SK-N-SH treated with all-trans-retinoic acid at 6 μM for 48 hours (cell line): ENCODE measurements at regions not wholly inside any gene's neighbourhood (a gene's known extent, or its start where the extent isn't known, plus 50 kb on each side); places are given as distances from the start of the nearest gene placed in this dataset.

Experiments
- ATAC-seq: fragments of 200-7000 bp; cut with Tn5 transposase; 3 replicates; pipeline ENCODE4 v1.9.1; 2020; ENCODE audit warnings: mild to moderate bottlenecking, moderate library complexity
- ARNTL ChIP-seq: fragments of 450-650 bp; formaldehyde crosslinking; IDR thresholded peaks from 2 replicates; pipeline ENCODE4 v1.5.0; 2020; ENCODE audit warnings: low read depth, mild to moderate bottlenecking, moderate library complexity, borderline replicate concordance
- BACH2 ChIP-seq: fragments of 250-450 bp; sonication (Bioruptor Pico); IDR thresholded peaks from 2 replicates; pipeline ENCODE4 v1.9.0; 2021; ENCODE audit warnings: mild to moderate bottlenecking, borderline replicate concordance
- CSDC2 ChIP-seq: fragments of 250-450 bp; sonication (Bioruptor Pico); IDR thresholded peaks from 2 replicates; pipeline ENCODE4 v1.5.0; 2020; ENCODE audit warnings: mild to moderate bottlenecking, moderate library complexity
- CSRNP3 ChIP-seq: fragments of 250-450 bp; sonication (Bioruptor Pico); IDR thresholded peaks from 2 replicates; pipeline ENCODE4 v1.5.1; 2021; ENCODE audit warnings: mild to moderate bottlenecking, moderate library complexity
- ESRRG ChIP-seq: fragments of 250-450 bp; sonication (Bioruptor Pico); IDR thresholded peaks from 2 replicates; pipeline ENCODE4 v1.6.1; 2021; ENCODE audit warnings: mild to moderate bottlenecking
- GLIS3 ChIP-seq: fragments of 250-450 bp; sonication (Bioruptor Pico); IDR thresholded peaks from 2 replicates; pipeline ENCODE4 v1.5.0; 2020; ENCODE audit warnings: mild to moderate bottlenecking, moderate library complexity
- ISL1 ChIP-seq: fragments of 250-450 bp; sonication (Bioruptor Pico); IDR thresholded peaks from 2 replicates; pipeline ENCODE4 v2.1.2; 2022; ENCODE audit warnings: mild to moderate bottlenecking, moderate library complexity
- OSR1 ChIP-seq: fragments of 250-450 bp; sonication (Bioruptor Pico); IDR thresholded peaks from 2 replicates; pipeline ENCODE4 v1.8.0; 2022; ENCODE audit warnings: moderate library complexity, mild to moderate bottlenecking, inconsistent platforms
- PATZ1 ChIP-seq: fragments of 250-450 bp; sonication (Bioruptor Pico); IDR thresholded peaks from 2 replicates; pipeline ENCODE4 v1.8.0; 2020; ENCODE audit warnings: mild to moderate bottlenecking, moderate library complexity, borderline replicate concordance
- PPARA ChIP-seq: fragments of 250-450 bp; sonication (Bioruptor Pico); IDR thresholded peaks from 2 replicates; pipeline ENCODE4 v1.5.0; 2020; ENCODE audit warnings: mild to moderate bottlenecking, borderline replicate concordance
- RARB ChIP-seq: fragments of 250-450 bp; sonication (Bioruptor Pico); IDR thresholded peaks from 2 replicates; pipeline ENCODE4 v1.8.0; 2021; ENCODE audit warnings: mild to moderate bottlenecking, moderate library complexity
- SNAI2 ChIP-seq: fragments of 250-450 bp; sonication (Bioruptor Pico); IDR thresholded peaks from 2 replicates; pipeline ENCODE4 v1.5.0; 2020; ENCODE audit warnings: mild to moderate bottlenecking, moderate library complexity
- TCF4 ChIP-seq: fragments of 250-450 bp; sonication (Bioruptor Pico); IDR thresholded peaks from 2 replicates; pipeline ENCODE4 v1.8.0; 2021; ENCODE audit warnings: mild to moderate bottlenecking, moderate library complexity, borderline replicate concordance
- TOX ChIP-seq: fragments of 250-450 bp; sonication (Bioruptor Pico); IDR thresholded peaks from 2 replicates; pipeline ENCODE4 v1.8.0; 2021; ENCODE audit warnings: mild to moderate bottlenecking, moderate library complexity, borderline replicate concordance
- ZC3H10 ChIP-seq: fragments of 250-450 bp; sonication (Bioruptor Pico); IDR thresholded peaks from 2 replicates; pipeline ENCODE4 v1.5.1; 2021; ENCODE audit warnings: mild to moderate bottlenecking, moderate library complexity
- ZFP3 ChIP-seq: fragments of 250-450 bp; sonication (Bioruptor Pico); IDR thresholded peaks from 2 replicates; pipeline ENCODE4 v1.5.0; 2020; ENCODE audit warnings: mild to moderate bottlenecking, moderate library complexity
- ZFP30 ChIP-seq: fragments of 450-650 bp; formaldehyde crosslinking; IDR thresholded peaks from 2 replicates; pipeline ENCODE4 v1.5.0; 2022; ENCODE audit warnings: mild to moderate bottlenecking, moderate library complexity
- ZNF565 ChIP-seq: fragments of 450-650 bp; formaldehyde crosslinking; conservative IDR thresholded peaks from 2 replicates; pipeline ENCODE4 v1.5.0; 2020; ENCODE audit warnings: low read depth, mild to moderate bottlenecking, moderate library complexity
- ZNF70 ChIP-seq: fragments of 450-650 bp; formaldehyde crosslinking; IDR thresholded peaks from 2 replicates; pipeline ENCODE4 v1.5.0; 2020; ENCODE audit warnings: mild to moderate bottlenecking, moderate library complexity
- ZNF8 ChIP-seq: fragments of 450-650 bp; formaldehyde crosslinking; IDR thresholded peaks from 2 replicates; pipeline ENCODE4 v1.5.0; 2020; ENCODE audit warnings: mild to moderate bottlenecking, moderate library complexity
- TF ChIP-seq, protein P1 (sequence below): fragments of 250-450 bp; sonication (Bioruptor Pico); IDR thresholded peaks from 2 replicates; pipeline ENCODE4 v1.5.0; 2020; ENCODE audit warnings: mild to moderate bottlenecking, moderate library complexity

GRCh38 chr21:41052820-41053555 is 115.0 kb upstream of the BACE2 start:
- no peak for ATAC-seq
- TF ChIP-seq ARNTL (CRISPR knock-in tag): no peak
- no peak for TF ChIP-seq RARB (CRISPR knock-in tag)
- no peak for TF ChIP-seq OSR1 (CRISPR knock-in tag)
- TF ChIP-seq ZNF8 (CRISPR knock-in tag): no peak
- TF ChIP-seq GLIS3: no peak
- TF ChIP-seq TOX (CRISPR knock-in tag): no peak
- no peak for TF ChIP-seq ZFP3
- no peak for TF ChIP-seq ESRRG (CRISPR knock-in tag)
- TF ChIP-seq TCF4 (CRISPR knock-in tag): no peak
- no peak for TF ChIP-seq ZFP30 (CRISPR knock-in tag)
- no peak for TF ChIP-seq SNAI2 (CRISPR knock-in tag)
- no peak for TF ChIP-seq CSRNP3 (CRISPR knock-in tag)
- TF ChIP-seq ZNF565: no peak

DNA sequence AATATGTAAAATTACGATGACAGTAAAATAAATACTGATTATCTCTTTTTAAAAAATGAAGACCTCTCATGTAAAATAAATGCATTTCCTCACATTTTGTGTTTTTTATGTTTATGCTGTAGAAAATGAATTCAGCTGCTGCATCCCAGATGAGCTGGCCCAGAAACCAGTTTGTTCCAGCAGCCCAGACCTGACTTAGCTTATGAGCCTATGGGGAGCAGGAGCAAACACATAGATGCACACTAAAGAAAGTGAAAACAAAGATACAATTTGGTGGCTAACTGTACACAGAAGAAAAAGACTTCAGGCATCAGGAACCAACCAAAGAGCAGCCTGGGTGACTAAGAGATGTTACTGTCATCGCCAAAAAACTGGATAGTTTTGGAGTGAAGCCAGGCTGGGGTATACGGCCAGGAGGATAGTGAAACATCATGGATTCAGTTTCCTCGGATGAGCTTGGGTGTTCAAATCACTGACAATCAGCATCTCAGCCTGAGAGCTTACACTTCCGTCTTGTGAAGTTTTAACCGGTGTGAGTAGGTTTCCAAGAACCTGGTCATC is 113.9 kb upstream of the BACE2 start:
- no peak for ATAC-seq
- TF ChIP-seq ZNF565: no peak
- TF ChIP-seq CSRNP3 (CRISPR knock-in tag): no peak
- no peak for TF ChIP-seq TCF4 (CRISPR knock-in tag)
- TF ChIP-seq TOX (CRISPR knock-in tag): no peak
- no peak for TF ChIP-seq GLIS3
- no peak for TF ChIP-seq ZNF70 (CRISPR knock-in tag)

GRCh38 chr21:41055266-41055665 is 112.7 kb upstream of the BACE2 start:
- no peak for ATAC-seq
- no peak for TF ChIP-seq PPARA
- TF ChIP-seq ZC3H10: no peak
- TF ChIP-seq GLIS3: no peak
- no peak for TF ChIP-seq BACH2
- no peak for TF ChIP-seq ZNF70 (CRISPR knock-in tag)
- TF ChIP-seq CSDC2 (CRISPR knock-in tag): no peak
- no peak for TF ChIP-seq TOX (CRISPR knock-in tag)

GRCh38 chr21:41059871-41060270 is 108.1 kb upstream of the BACE2 start:
- ATAC-seq: no peak
- TF ChIP-seq ZNF70 (CRISPR knock-in tag) (no peak), ZC3H10 (no peak), ZFP3 (no peak), ZNF8 (CRISPR knock-in tag) (no peak), GLIS3 (no peak), PPARA (no peak), OSR1 (CRISPR knock-in tag) (no peak), TCF4 (CRISPR knock-in tag) (no peak)

DNA sequence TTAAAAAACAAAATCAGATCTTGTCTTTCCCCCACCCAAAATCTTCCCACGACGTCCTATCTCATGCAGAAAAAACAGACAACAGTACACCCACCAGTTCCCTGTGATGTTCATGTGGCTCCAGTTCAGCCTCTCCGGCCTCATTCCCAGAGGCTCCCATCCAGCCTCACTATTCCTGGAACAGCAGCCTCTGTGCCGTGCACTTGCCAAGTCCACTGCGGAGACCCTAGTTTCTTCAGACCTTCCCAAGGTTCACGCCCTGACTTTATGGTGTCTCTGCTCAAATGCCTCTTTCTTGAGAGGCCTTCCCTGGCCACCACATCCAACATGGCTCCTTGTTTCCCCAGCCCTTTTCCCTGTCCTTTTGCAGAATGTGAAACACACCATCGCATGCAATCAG is 106.3 kb upstream of the BACE2 start:
- no peak for ATAC-seq
- TF ChIP-seq SNAI2 (CRISPR knock-in tag): no peak
- no peak for TF ChIP-seq PPARA
- no peak for TF ChIP-seq ARNTL (CRISPR knock-in tag)
- TF ChIP-seq ZNF8 (CRISPR knock-in tag): no peak
- TF ChIP-seq TCF4 (CRISPR knock-in tag): no peak
- no peak for TF ChIP-seq TOX (CRISPR knock-in tag)
- no peak for TF ChIP-seq GLIS3
- no peak for TF ChIP-seq OSR1 (CRISPR knock-in tag)
- TF ChIP-seq CSRNP3 (CRISPR knock-in tag): no peak
- TF ChIP-seq, protein P1, sequence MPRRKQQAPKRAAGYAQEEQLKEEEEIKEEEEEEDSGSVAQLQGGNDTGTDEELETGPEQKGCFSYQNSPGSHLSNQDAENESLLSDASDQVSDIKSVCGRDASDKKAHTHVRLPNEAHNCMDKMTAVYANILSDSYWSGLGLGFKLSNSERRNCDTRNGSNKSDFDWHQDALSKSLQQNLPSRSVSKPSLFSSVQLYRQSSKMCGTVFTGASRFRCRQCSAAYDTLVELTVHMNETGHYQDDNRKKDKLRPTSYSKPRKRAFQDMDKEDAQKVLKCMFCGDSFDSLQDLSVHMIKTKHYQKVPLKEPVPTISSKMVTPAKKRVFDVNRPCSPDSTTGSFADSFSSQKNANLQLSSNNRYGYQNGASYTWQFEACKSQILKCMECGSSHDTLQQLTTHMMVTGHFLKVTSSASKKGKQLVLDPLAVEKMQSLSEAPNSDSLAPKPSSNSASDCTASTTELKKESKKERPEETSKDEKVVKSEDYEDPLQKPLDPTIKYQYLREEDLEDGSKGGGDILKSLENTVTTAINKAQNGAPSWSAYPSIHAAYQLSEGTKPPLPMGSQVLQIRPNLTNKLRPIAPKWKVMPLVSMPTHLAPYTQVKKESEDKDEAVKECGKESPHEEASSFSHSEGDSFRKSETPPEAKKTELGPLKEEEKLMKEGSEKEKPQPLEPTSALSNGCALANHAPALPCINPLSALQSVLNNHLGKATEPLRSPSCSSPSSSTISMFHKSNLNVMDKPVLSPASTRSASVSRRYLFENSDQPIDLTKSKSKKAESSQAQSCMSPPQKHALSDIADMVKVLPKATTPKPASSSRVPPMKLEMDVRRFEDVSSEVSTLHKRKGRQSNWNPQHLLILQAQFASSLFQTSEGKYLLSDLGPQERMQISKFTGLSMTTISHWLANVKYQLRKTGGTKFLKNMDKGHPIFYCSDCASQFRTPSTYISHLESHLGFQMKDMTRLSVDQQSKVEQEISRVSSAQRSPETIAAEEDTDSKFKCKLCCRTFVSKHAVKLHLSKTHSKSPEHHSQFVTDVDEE: no peak
- no peak for TF ChIP-seq CSDC2 (CRISPR knock-in tag)
- no peak for TF ChIP-seq PATZ1 (CRISPR knock-in tag)
- TF ChIP-seq ZC3H10: no peak
- no peak for TF ChIP-seq ESRRG (CRISPR knock-in tag)
- no peak for TF ChIP-seq ISL1 (CRISPR knock-in tag)
